ENCODE measurements at regions not wholly inside any gene's neighbourhood (a gene's known extent, or its start where the extent isn't known, plus 50 kb on each side); places are given as distances from the start of the nearest gene placed in this dataset.

DNA sequence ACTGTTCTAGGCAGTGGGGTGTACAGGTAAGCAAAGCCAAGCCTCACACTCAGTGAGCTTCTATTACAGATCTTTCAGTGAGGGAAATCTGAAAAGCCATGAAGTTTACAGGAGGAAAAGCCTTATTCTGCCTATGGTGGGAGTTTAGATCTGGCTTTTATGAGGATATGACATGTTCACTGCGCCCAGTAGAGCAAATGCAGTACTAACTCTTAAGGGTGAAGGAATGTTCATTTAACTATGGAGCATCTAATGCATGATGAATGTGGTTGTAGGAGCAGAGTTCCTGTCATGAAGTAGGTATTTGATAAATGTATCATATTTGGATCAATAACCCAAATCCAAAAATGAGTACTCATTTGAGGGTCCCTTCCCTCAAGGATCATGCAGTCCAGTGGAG, 230.2 kb upstream of the PAPPA start:
- no peak for ATAC-seq
- CTCF ChIA-PET (ENCODE audit: low intra/inter-chr PET ratio, low total read pairs), result no interaction called here
- TF ChIP-seq GATA4 (IDR thresholded peaks at IDR 0.05; ENCODE audit: borderline replicate concordance, low read depth) (no peak), PAWR (CRISPR knock-in tag; IDR thresholded peaks at IDR 0.05; ENCODE audit: borderline replicate concordance) (no peak), HNF4G (IDR thresholded peaks at IDR 0.05; ENCODE audit: borderline replicate concordance, low read depth, low read length) (no peak), HNF4G (CRISPR knock-in tag; IDR thresholded peaks at IDR 0.05; ENCODE audit: borderline replicate concordance, low read depth) (no peak), ZEB1 (IDR thresholded peaks at IDR 0.05; ENCODE audit: insufficient replicate concordance, low read depth) (no peak), RBM22 (optimal IDR thresholded peaks at IDR 0.05; ENCODE audit: low read length) (no peak), PHF21A (CRISPR knock-in tag; IDR thresholded peaks at IDR 0.05) (no peak), ZNF510 (CRISPR knock-in tag; IDR thresholded peaks at IDR 0.05; ENCODE audit: low read depth) (no peak), DNMT3B (CRISPR knock-in tag; conservative IDR thresholded peaks at IDR 0.05) (no peak), RFX5 (IDR thresholded peaks at IDR 0.05; ENCODE audit: low read depth, low read length) (no peak), ZNF749 (CRISPR knock-in tag; IDR thresholded peaks at IDR 0.05; ENCODE audit: borderline replicate concordance) (no peak), NFATC3 (CRISPR knock-in tag; IDR thresholded peaks at IDR 0.05) (no peak)
- TF ChIP-seq, protein P1, sequence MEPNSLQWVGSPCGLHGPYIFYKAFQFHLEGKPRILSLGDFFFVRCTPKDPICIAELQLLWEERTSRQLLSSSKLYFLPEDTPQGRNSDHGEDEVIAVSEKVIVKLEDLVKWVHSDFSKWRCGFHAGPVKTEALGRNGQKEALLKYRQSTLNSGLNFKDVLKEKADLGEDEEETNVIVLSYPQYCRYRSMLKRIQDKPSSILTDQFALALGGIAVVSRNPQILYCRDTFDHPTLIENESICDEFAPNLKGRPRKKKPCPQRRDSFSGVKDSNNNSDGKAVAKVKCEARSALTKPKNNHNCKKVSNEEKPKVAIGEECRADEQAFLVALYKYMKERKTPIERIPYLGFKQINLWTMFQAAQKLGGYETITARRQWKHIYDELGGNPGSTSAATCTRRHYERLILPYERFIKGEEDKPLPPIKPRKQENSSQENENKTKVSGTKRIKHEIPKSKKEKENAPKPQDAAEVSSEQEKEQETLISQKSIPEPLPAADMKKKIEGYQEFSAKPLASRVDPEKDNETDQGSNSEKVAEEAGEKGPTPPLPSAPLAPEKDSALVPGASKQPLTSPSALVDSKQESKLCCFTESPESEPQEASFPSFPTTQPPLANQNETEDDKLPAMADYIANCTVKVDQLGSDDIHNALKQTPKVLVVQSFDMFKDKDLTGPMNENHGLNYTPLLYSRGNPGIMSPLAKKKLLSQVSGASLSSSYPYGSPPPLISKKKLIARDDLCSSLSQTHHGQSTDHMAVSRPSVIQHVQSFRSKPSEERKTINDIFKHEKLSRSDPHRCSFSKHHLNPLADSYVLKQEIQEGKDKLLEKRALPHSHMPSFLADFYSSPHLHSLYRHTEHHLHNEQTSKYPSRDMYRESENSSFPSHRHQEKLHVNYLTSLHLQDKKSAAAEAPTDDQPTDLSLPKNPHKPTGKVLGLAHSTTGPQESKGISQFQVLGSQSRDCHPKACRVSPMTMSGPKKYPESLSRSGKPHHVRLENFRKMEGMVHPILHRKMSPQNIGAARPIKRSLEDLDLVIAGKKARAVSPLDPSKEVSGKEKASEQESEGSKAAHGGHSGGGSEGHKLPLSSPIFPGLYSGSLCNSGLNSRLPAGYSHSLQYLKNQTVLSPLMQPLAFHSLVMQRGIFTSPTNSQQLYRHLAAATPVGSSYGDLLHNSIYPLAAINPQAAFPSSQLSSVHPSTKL (CRISPR knock-in tag; IDR thresholded peaks at IDR 0.05), result no peak
- TF ChIP-seq, protein P2, sequence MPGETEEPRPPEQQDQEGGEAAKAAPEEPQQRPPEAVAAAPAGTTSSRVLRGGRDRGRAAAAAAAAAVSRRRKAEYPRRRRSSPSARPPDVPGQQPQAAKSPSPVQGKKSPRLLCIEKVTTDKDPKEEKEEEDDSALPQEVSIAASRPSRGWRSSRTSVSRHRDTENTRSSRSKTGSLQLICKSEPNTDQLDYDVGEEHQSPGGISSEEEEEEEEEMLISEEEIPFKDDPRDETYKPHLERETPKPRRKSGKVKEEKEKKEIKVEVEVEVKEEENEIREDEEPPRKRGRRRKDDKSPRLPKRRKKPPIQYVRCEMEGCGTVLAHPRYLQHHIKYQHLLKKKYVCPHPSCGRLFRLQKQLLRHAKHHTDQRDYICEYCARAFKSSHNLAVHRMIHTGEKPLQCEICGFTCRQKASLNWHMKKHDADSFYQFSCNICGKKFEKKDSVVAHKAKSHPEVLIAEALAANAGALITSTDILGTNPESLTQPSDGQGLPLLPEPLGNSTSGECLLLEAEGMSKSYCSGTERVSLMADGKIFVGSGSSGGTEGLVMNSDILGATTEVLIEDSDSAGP (CRISPR knock-in tag; IDR thresholded peaks at IDR 0.05; ENCODE audit: borderline replicate concordance), result no peak
- TF ChIP-seq, protein P3, sequence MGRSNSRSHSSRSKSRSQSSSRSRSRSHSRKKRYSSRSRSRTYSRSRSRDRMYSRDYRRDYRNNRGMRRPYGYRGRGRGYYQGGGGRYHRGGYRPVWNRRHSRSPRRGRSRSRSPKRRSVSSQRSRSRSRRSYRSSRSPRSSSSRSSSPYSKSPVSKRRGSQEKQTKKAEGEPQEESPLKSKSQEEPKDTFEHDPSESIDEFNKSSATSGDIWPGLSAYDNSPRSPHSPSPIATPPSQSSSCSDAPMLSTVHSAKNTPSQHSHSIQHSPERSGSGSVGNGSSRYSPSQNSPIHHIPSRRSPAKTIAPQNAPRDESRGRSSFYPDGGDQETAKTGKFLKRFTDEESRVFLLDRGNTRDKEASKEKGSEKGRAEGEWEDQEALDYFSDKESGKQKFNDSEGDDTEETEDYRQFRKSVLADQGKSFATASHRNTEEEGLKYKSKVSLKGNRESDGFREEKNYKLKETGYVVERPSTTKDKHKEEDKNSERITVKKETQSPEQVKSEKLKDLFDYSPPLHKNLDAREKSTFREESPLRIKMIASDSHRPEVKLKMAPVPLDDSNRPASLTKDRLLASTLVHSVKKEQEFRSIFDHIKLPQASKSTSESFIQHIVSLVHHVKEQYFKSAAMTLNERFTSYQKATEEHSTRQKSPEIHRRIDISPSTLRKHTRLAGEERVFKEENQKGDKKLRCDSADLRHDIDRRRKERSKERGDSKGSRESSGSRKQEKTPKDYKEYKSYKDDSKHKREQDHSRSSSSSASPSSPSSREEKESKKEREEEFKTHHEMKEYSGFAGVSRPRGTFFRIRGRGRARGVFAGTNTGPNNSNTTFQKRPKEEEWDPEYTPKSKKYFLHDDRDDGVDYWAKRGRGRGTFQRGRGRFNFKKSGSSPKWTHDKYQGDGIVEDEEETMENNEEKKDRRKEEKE (IDR thresholded peaks at IDR 0.05), result no peak

More for the DNA sequence above, 230.2 kb upstream of the PAPPA start:
- whole genome bisulfite sequencing (ENCODE audit: low lambda C conversion rate), result 90% methylated on average over 1 of the region's 1 CpG
- intact Hi-C loops (cut with micrococcal nuclease; ENCODE audit: unreplicated experiment) (no loop called here), in situ Hi-C loops (cut with HindIII; ENCODE audit: extremely low pct_ligation_motif_present, low pct_unique_long_range_greater_than_20kb) (no loop called here)
- no peak overlapping the region for H3K4me3 ChIP-seq (replicated peaks in 1 of 3; ENCODE audit: insufficient read depth in 1 of 3, low read depth in 2 of 3, low read length in 3 of 3)
- no peak overlapping the region for H3K27ac ChIP-seq (ENCODE audit: extremely low read length, insufficient read depth, low read length)
- H3K79me2 ChIP-seq (ENCODE audit: insufficient read depth, low read length), result no peaks in the 10 kb centered on the region
- no peak overlapping the region for H3K4me2 ChIP-seq (ENCODE audit: low read depth, low read length)
- FAIRE-seq (no peak), DNase-seq (ENCODE audit: low spot score) (no peak)
- H3K4me1 ChIP-seq (ENCODE audit: insufficient read depth, low read length), result peaks cover 10% of the 10 kb centered on the region; the same call in 1 of the 2 replicates
- POLR2A ChIA-PET, result no interaction called here
- no peaks in the 10 kb centered on the region for H3K27me3 ChIP-seq (ENCODE audit: control insufficient read depth in 1 of 2, insufficient read depth in 2 of 2, low read length in 2 of 2)
- no peaks in the 10 kb centered on the region for H3K36me3 ChIP-seq (replicated peaks in 1 of 2; ENCODE audit: control insufficient read depth in 1 of 2, insufficient read depth in 2 of 2, low read length in 2 of 2)
- no peak overlapping the region for H3K9ac ChIP-seq (ENCODE audit: insufficient read depth, low read depth, low read length)
- no peaks in the 10 kb centered on the region for H3K9me3 ChIP-seq (ENCODE audit: low read length)
- no peaks in the 10 kb centered on the region for H4K20me1 ChIP-seq (ENCODE audit: insufficient read depth, low read length)
- no peak overlapping the region for H2AFZ ChIP-seq (ENCODE audit: low read length)
- no TSS peak for BruUV-seq (replicated peaks)
